Testis (tissue), 2 donors: ENCODE measurements at regions not wholly inside any gene's neighbourhood (a gene's known extent, or its start where the extent isn't known, plus 50 kb on each side); places are given as distances from the start of the nearest gene placed in this dataset.
"Not testable (repeated sequence)": the region's sequence is repeated elsewhere in the genome, so short reads cannot be mapped to it uniquely, and the experiment has no call there.

ENCODE experiments used
- DNase-seq: peaks from one replicate; pipeline ENCODE4 v3.0.0-alpha.2; 2019
- H3K27ac ChIP-seq, 2 donors: fragments of 200-600 bp; sonication (generic); one replicate each; pipeline ENCODE4 v1.5.1; 2019
- H3K27me3 ChIP-seq: fragments of 200-600 bp; sonication (generic); one replicate; pipeline ENCODE4 v1.5.1; 2019
- H3K36me3 ChIP-seq: fragments of 200-600 bp; sonication (generic); one replicate; pipeline ENCODE4 v1.5.1; 2017; ENCODE audit warnings: low read depth; ENCODE audit errors: missing control alignments
- H3K4me1 ChIP-seq: fragments of 200-600 bp; sonication (generic); one replicate; pipeline ENCODE4 v1.5.1; 2019
- H3K4me3 ChIP-seq, 2 donors: fragments of 200-600 bp; sonication (generic); one replicate each; pipeline ENCODE4 v1.5.1; 2017 to 2019
- H3K9me3 ChIP-seq: fragments of 200-600 bp; sonication (generic); one replicate; pipeline ENCODE4 v1.5.1; 2017
- POLR2A ChIP-seq: fragments of 450-650 bp; IDR thresholded peaks from one replicate; pipeline ENCODE4 v1.6.1; 2017; ENCODE audit warnings: antibody characterized with exemption, mild to moderate bottlenecking, moderate library complexity
- WGBS, 2 donors: methylation state at CpG; one replicate each; pipeline ENCODE4 v1.1.5; 2018; 5-methylcytosine and 5-hydroxymethylcytosine counted together
- intact Hi-C: fragments of 100-400 bp; cut with DNase I; formaldehyde crosslinking; loops from one replicate; pipeline ENCODE4 v1.15.1; 2023; ENCODE audit warnings: low total_unique reads
- TF ChIP-seq, protein P1 (sequence below), 3 experiments: fragments of 450-650 bp in 2 of 3; fragments of 200-600 bp in 1 of 3; sonication (generic) in 1 of 3; IDR thresholded peaks; one replicate each; pipeline ENCODE4 v1.5.1; 2016 to 2019; ENCODE audit warnings: antibody characterized with exemption in 3 of 3, mild to moderate bottlenecking in 2 of 3, moderate library complexity in 1 of 3

DNA sequence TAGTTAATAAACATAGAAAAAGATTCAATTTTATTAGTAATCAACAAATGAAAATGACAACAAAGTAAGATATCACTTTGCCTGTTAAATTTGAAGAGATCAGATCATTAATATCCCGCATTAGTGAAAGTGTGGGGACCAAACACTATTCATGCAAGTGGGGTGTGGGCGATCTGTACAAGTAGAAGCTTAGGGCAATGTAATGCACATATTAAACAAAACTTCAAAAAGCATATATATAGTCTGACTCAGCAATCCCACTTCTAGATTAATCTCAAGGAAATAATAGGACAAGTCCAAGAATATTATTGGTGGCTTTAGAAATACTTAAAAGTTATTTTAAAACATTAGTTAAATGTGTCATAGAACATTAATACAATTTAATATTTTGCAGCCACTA is 188.5 kb downstream of the LRRC70 start:
- Histone ChIP-seq H3K4me1 (no peaks in the 10 kb centered on the region), H3K27me3 (no peaks in the 10 kb centered on the region), H3K36me3 (no peaks in the 10 kb centered on the region), H3K27ac (no peak overlapping the region), H3K4me3 (no peak overlapping the region), H3K9me3 (no peaks in the 10 kb centered on the region)
- DNase-seq, result no peak
- intact Hi-C loops, result no loop called here
- TF ChIP-seq, protein P1, sequence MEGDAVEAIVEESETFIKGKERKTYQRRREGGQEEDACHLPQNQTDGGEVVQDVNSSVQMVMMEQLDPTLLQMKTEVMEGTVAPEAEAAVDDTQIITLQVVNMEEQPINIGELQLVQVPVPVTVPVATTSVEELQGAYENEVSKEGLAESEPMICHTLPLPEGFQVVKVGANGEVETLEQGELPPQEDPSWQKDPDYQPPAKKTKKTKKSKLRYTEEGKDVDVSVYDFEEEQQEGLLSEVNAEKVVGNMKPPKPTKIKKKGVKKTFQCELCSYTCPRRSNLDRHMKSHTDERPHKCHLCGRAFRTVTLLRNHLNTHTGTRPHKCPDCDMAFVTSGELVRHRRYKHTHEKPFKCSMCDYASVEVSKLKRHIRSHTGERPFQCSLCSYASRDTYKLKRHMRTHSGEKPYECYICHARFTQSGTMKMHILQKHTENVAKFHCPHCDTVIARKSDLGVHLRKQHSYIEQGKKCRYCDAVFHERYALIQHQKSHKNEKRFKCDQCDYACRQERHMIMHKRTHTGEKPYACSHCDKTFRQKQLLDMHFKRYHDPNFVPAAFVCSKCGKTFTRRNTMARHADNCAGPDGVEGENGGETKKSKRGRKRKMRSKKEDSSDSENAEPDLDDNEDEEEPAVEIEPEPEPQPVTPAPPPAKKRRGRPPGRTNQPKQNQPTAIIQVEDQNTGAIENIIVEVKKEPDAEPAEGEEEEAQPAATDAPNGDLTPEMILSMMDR (IDR thresholded peaks at IDR 0.05), result no peak
- TF ChIP-seq POLR2A, result no peak
- 91 to 95% methylated on average over 2 of the region's 2 CpGs for WGBS, 2 donors

DNA sequence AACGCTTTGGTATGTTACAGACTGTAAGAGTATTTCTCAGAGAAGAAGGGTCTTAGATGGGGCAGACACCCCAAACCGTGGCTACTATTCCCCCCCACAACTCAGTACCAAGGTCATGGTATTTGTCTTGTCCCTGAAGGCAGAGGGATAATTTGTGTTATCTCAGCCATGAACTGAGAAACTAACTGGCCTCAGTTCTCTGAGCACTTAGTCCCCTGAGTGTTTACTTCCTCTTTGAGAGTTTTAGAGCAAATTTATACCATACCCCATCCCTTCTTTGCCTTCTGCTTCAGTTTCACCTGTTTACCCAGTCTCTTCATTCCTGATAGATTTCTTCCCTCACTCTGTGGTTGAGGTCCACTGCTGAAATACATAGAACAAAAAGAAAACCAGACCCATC is 183.9 kb downstream of the LRRC70 start:
- no peaks in the 10 kb centered on the region for H3K4me1 ChIP-seq
- no peak overlapping the region for H3K27ac ChIP-seq
- no peaks in the 10 kb centered on the region for H3K9me3 ChIP-seq
- no peak for DNase-seq
- WGBS, 2 donors, result 51 to 66% methylated on average over 2 of the region's 2 CpGs
- intact Hi-C loops, result no loop called here
- TF ChIP-seq POLR2A, result no peak
- TF ChIP-seq, protein P1 (IDR thresholded peaks at IDR 0.05), result no peak
- H3K27me3 ChIP-seq, result no peaks in the 10 kb centered on the region
- H3K4me3 ChIP-seq, result no peak overlapping the region
- no peaks in the 10 kb centered on the region for H3K36me3 ChIP-seq

DNA sequence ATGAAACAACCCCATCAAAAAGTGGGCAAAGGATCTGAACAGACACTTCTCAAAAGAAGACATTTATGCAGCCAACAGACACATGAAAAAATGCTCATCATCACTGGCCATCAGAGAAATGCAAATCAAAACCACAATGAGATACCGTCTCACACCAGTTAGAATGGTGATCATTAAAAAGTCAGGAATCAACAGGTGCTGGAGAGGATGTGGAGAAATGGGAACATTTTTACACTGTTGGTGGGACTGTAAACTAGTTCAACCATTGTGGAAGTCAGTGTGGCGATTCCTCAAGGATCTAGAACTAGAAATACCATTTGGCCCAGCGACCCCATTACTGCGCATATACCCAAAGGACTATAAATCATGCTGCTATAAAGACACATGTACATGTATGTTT is 179.1 kb downstream of the LRRC70 start:
- H3K36me3 ChIP-seq, H3K9me3 ChIP-seq, DNase-seq, intact Hi-C loops, H3K27ac ChIP-seq, H3K4me1 ChIP-seq, H3K27me3 ChIP-seq, H3K4me3 ChIP-seq: not testable (repeated sequence)
- 94 to 96% methylated on average over 4 of the region's 4 CpGs for WGBS, 2 donors

DNA sequence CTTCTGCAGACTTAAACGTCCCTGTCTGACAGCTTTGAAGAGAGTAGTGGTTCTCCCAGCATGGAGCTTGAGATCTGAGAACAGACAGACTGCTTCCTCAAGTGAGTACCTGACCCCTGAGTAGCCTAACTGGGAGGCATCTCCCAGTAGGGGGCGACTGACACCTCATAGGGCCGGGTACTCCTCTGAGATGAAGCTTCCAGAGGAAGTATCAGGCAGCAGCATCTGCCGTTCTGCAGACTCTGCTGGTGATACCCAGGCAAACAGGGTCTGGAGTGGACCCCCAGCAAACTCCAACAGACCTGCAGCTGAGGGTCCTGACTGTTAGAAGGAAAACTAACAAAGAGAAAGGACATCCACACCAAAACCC is 174.4 kb downstream of the LRRC70 start:
- DNase-seq, H3K4me3 ChIP-seq, H3K27ac ChIP-seq, H3K4me1 ChIP-seq, H3K27me3 ChIP-seq, H3K9me3 ChIP-seq, intact Hi-C loops, H3K36me3 ChIP-seq: not testable (repeated sequence)
- WGBS, 2 donors, result 69 to 81% methylated on average over 4 of the region's 4 CpGs

DNA sequence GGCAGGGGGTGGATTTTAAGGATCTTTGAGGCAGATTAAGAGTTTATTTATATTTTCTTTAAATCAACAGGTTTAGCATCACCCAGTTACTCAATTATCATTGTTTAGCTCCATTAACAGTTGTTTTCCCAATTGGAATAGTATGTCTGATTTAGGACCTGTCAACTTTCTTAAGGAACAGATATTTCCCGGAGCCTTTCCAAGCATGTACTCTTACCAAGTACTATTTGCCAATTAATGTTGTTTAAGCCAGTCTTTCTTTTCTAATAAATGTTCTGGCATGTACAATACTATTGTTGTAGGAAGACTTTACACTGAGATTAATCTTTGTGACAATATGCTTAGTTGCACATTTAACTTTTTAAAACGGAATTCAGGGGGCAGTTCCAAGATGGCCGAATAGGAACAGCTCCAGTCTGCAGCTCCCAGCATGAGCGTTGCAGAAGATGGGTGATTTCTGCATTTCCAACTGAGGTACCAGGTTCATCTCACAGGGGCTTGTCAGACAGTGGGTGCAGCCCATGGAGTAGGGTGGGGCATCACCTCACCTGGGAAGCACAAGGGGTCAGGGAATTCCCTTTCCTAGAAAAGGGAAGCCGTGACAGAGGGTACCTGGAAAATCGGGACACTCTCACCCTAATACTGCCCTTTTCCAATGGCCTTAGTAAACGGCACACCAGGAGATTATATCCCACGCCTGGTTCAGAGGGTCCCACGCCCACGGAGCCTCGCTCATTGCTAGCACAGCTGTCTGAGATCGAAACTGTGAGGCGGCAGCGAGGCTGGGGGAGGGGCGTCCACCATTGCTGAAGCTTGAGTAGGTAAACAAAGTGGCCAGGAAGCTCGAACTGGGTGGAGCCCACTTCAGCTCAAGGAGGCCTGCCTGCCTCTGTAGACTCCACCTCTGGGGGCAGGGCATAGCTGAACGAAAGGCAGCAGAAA is 173.7 kb downstream of the LRRC70 start:
- H3K9me3 ChIP-seq, intact Hi-C loops, H3K36me3 ChIP-seq, H3K4me3 ChIP-seq, DNase-seq, H3K4me1 ChIP-seq, H3K27ac ChIP-seq, H3K27me3 ChIP-seq: not testable (repeated sequence)
- WGBS, 2 donors, result 84 to 87% methylated on average over 17 of the region's 17 CpGs

DNA sequence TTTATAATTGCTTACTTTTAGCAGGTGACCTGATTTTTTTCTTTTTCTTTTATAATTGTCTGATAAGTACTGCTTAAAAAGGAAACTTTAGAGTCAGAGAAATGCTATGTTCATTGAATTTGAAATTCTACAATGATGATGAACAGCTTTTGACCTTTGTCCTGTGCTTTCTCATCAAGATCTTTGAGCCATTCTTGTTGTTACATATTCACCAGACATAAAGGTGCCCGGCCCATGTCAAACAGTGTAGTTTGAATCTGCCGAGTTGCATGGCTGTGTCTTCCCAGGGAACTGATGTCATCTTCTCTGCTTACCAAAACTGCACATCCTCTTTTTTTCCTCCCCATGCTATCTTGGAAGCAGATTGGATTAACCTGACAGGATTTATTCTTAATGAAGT is 163.6 kb downstream of the LRRC70 start:
- Histone ChIP-seq H3K36me3 (no peaks in the 10 kb centered on the region), H3K27ac (no peak overlapping the region), H3K4me3 (no peak overlapping the region), H3K27me3 (no peaks in the 10 kb centered on the region), H3K9me3 (no peaks in the 10 kb centered on the region), H3K4me1 (no peaks in the 10 kb centered on the region)
- TF ChIP-seq, protein P1 (IDR thresholded peaks at IDR 0.05), result no peak
- no peak for TF ChIP-seq POLR2A
- intact Hi-C loops, result no loop called here
- DNase-seq, result no peak
- 87 to 94% methylated on average over 2 of the region's 2 CpGs for WGBS, 2 donors
